Islet of Langerhans (tissue), 1 donor: ENCODE measurements at regions not wholly inside any gene's neighbourhood (a gene's known extent, or its start where the extent isn't known, plus 50 kb on each side); places are given as distances from the start of the nearest gene placed in this dataset.
"Not testable (repeated sequence)": the region's sequence is repeated elsewhere in the genome, so short reads cannot be mapped to it uniquely, and the experiment has no call there.

Source experiments
- FAIRE-seq: peaks from one replicate; lab custom pipeline; 2011; peaks lifted over from hg19 to GRCh38; lab: Jason Lieb, UNC

DNA sequence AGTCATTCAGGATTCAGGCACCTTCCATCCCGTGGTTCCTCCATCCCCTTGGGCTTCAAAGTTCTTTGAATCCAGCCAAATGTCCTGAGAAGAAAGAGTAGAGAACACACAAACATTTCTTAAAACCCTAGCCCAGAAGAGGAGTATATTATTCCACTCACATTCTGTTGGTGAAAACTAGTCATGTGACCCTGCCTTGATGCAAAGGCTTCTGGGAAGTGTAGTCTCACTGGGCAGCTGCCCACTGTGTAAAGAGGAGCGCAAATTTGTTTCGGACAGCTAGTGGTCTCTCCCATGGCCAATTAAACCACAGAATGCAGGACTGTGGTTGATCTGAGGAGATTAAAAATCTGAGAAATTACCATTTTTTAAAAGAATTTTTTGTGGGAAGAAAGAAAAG lies 304.4 kb downstream of the SUCLA2 start:
- FAIRE-seq = no peak

DNA sequence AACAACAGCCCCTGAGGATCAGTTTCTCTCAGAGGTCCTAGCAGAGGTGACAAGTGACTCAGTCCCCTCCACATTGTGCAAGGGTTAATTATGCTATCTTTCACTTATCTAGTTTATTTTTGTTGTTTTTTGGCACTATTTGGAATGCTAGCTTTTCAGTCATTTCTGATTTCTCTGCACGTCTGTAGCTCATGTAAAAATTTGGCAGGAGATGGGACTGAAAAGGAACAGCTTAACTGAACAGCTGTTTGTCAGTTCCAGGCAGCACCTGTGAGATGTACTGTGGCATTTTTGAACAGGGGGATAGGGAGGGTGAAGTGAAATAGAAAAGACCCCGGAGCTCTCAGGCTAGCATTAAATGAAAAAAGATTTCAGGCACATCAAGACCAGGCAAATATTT lies 313.5 kb downstream of the SUCLA2 start:
- FAIRE-seq = no peak

GRCh38 chr13:47685156-47685555 lies 315.9 kb downstream of the SUCLA2 start:
- FAIRE-seq = not testable (repeated sequence)

DNA sequence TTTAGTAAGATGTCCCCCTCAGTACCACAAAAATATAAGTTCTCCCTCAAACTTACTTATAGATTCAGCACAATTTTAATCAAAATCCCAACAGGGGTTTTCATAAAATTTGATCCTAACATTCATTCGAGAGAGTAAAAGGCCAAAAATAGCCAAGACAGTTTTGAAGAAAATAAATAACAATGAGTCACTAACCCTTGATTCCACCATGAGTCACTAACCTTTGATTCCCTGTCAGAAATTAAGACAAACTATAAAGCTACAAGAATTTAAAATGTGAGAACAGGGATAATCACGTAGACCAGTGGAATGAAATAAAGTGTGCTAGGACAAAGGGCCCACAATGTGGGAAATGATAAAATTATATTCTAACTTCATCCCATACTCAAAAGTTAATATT lies 320.3 kb downstream of the SUCLA2 start:
- no peak for FAIRE-seq

DNA sequence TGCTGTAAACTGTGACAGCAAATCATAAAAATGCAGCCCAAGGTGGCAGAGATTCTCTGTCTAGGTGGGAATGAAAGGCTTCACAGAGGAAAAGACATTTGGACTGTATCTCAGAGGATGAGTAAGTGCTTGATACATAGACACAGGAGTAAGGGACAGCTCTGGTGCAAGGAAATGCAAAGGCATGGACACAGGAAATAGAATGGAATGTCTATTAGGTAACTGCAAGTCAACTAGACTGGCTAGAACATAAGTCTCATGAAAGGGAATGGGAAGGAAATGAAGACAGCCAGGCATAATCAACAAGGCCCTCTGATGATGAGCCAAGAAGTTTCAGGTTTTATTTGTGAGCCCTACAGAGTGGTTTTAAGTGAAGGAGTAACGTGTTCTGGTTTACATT lies 321.7 kb downstream of the SUCLA2 start:
- FAIRE-seq = no peak

GRCh38 chr13:47678201-47678968 lies 322.7 kb downstream of the SUCLA2 start:
- no peak for FAIRE-seq

- FAIRE-seq = no peak
Observed at GRCh38 chr13:47675871-47676270, 325.2 kb downstream of the SUCLA2 start.

DNA sequence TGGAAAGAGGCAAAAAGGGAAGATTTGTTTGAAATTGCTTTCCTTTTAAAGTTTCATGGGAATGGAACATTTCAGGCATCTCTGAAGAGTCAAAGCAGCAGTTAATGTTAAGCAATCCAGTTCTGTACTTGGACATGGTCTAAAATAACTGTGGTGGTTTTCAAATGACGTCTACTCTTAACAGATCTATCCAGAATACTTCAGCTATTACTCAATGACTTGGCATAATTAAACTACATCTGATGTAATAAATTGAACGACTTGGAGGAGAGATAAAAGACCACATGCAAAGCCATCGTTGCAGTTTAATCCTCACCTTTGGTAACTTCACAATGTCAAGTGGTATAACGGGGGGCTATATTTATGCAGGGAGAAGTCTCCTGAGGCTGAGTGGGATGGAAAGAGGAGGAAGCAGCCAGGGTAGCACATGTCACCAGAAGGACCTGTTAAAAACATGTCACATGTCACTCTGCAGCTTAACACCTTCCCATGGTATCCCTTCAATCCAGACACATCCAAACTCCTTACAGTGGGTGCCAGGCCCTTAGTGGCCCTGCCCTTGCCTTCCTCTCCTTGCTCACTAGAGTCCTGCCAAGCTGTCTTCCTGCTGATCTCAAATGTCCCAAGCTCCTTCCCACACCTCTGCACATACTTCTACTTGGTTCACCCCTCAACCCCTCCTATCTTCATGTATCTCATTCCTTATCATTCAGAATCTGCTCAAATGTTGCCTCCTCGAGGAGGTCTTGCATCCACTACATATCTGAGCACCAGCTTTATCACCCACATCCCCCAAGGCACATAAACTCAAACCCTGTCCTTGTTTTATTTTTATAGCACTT lies 327.8 kb downstream of the SUCLA2 start:
- no peak for FAIRE-seq

DNA sequence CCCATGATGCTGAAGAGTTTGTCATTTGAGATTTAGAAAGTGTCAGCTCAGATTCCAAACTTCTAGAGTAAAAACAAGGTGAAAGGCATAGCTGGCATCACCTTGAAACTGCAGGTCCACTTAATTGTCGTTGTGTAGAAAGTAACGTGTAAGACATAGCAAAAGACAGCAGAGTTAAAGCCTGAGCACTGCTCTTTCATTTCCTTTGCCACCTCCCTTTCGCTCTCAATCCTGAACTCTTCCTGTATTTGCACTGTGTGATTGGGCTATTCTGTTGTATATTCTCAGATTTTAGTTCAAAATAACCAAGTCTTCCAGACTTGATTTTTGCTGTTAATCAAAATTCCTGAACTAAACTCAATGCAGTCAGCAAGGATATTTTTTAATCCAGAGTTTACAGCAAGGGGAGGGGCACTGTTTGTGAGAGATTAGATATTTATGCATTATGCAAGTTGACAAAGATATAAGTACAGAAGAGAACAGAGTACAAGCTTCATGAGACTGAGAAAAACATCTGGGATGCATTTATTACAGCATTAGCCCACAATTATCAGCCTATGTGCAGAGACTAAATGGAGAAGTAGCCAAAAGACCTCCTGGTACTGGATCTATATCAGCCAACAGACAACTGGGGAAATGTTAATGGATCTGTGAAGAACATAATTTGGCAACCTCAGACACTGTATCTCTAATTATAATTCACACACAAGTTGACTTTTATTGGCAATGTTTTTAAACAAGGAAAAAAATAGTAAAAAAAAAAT lies 328.6 kb downstream of the SUCLA2 start:
- FAIRE-seq = no peak

DNA sequence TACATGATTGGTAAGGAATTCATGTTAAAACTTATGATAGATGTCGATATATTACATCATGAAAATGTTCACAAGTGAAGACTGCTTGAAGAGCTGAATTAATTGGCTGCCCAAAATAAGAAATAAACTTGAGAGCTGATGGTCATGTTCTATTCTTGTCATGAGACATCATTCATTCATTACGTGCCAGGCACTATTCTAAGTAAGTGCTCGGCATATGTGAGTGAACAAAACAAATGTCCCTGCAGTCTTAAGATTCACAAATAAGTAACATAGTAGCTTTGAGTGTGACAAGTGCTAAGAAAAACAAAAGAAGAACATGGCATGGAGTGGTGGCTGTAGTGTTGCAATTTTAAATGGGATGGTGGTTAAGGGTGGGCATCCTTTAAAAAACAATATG lies 329.3 kb downstream of the SUCLA2 start:
- FAIRE-seq = no peak

GRCh38 chr13:47665043-47665442 lies 336.0 kb downstream of the SUCLA2 start:
- FAIRE-seq = no peak

GRCh38 chr13:47661076-47661475 lies 340.0 kb downstream of the SUCLA2 start:
- FAIRE-seq = no peak

GRCh38 chr13:47656651-47657050 lies 344.4 kb downstream of the SUCLA2 start:
- FAIRE-seq = no peak

DNA sequence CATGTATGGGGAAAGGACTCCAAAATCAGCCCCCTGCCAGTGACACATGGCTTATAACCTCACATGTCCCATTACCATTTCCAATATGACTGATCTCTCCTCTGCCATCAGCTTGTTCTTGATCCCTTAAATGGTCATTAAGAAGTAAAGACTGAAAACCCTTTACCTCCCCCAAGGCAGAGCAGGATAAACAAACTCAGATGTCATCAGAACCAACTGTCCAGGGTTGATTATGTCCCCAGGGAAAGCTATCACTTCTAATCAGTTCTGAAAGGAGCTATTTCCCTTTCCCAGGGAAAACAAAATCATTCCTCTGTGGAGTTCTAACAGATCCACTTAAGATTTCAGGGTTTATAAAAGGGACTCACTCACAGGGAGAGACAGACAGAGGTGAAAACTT lies 350.9 kb downstream of the SUCLA2 start:
- no peak for FAIRE-seq

GRCh38 chr13:47647001-47647400 lies 354.1 kb downstream of the SUCLA2 start:
- no peak for FAIRE-seq

- FAIRE-seq = no peak
Observed at GRCh38 chr13:47646298-47646697, 354.8 kb downstream of the SUCLA2 start.

DNA sequence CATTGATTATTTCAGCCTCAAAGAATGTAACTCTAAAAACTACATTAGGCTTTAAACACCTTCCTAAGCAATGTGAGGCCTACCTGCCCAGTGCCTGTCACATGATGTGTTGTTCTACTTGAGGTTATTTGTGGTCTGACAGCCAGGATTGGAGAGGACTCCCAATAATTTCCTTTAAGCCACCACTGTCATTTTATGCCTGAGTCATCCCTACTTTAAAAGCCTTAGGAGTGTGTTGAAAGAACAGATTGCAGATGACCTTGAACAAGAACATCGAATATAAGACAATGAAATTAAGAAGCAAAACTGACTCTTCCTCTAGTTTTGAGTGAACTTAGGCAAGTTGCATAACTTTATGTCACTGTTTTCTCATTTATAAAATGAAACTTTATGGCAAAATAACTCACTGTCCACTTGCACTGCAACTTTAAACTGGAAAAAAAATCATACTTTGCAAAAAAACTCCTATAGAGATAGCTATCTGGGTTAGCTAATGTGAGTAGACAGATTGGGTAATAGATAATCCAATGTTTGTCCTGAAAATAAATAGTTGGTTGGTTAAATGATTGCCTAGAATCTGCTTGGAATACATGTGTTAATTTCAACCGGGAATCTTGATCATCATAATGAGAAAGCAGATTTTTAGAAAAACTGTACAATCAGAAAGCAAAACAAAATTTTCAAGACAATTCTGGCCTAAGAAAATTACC lies 361.2 kb downstream of the SUCLA2 start:
- no peak for FAIRE-seq

DNA sequence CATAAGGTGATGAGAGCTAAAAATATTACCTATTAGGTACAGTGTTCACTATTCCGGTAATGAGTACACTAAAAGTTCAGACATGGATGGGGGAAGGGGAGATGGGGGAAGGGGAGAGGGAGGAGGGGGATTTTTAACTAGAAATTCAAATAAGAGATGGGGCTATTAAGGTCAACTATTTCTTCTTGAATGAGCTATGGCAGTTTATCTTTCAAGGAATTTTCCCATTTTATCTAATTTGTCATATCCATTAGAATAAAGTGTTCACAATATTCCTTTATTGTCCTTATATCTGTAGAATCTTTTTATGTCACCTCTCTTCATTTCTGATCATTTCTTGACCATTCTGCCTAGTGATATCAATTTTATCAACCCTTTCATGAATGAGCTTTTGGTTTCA lies 362.4 kb downstream of the SUCLA2 start:
- FAIRE-seq = no peak

GRCh38 chr13:47632311-47632710 lies 368.8 kb downstream of the SUCLA2 start:
- no peak for FAIRE-seq

GRCh38 chr13:47628666-47629065 lies 372.4 kb downstream of the SUCLA2 start:
- FAIRE-seq = no peak

- FAIRE-seq = no peak
Observed at GRCh38 chr13:47623862-47624261, 377.2 kb downstream of the SUCLA2 start.

DNA sequence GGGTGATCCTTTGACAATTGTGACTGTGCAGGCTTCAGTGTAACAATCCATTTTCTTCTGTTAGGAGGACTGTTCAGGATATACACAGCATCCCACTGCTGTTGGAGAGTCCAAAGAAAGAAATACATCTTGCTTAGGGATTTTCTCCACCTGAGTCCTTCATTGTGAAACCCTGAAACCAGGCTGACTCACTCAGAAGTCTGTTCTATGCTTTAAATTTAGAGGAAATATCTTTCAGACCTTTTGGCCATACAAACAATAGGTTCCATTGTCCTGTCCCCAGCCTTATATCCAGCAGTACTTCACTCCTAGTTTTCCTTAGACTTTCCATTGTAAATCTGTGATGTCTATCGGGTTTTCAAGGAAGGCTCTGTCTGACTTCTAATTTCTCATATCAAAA lies 379.1 kb downstream of the SUCLA2 start:
- FAIRE-seq = no peak
